ENCODE measurements at regions not wholly inside any gene's neighbourhood (a gene's known extent, or its start where the extent isn't known, plus 50 kb on each side); places are given as distances from the start of the nearest gene placed in this dataset.

GRCh38 chr14:106586098-106586704 lies 1059.8 kb downstream of the TMEM121 start:
- TF ChIP-seq SUZ12 (IDR thresholded peaks at IDR 0.05; ENCODE audit: extremely low read depth, insufficient read depth, insufficient read length) (no peak), ZNF274 (IDR thresholded peaks at IDR 0.05; ENCODE audit: low read depth, low read length) (no peak)

All from NT2/D1 (cell line).